Naive thymus-derived CD8-positive, alpha-beta T cell (primary cell): ENCODE measurements at regions not wholly inside any gene's neighbourhood (a gene's known extent, or its start where the extent isn't known, plus 50 kb on each side); places are given as distances from the start of the nearest gene placed in this dataset.
"Not testable (repeated sequence)": the region's sequence is repeated elsewhere in the genome, so short reads cannot be mapped to it uniquely, and the experiment has no call there.

Experiments
- ATAC-seq, 2 donors: fragments of 150-1000 bp; cut with Tn5 transposase in 1 of 2; sonication (Bioruptor Pico), chemical (Tn5 transposase) in 1 of 2; 1 replicate in 1 of 2; 2 replicates in 1 of 2; pipeline ENCODE4 v1.10.0; 2021; ENCODE audit warnings: mild to moderate bottlenecking in 2 of 2, moderate library complexity in 2 of 2
- POLR2A ChIA-PET: fragments of 350-600 bp; sonication (Branson Sonifier 250); formaldehyde crosslinking; loops from one replicate; lab custom pipeline; 2021; ENCODE audit warnings: antibody characterized with exemption; lab: Charles Lee
- DNase-seq, 10 donors: peaks; one replicate each; pipeline versions ENCODE4 v3.0.0 to v3.0.0-alpha.2; 2020 to 2022
- H3K27ac Mint-ChIP-seq, 10 donors: one replicate each; pipeline ENCODE4 v1.8.0; 2020 to 2022; ENCODE audit warnings: mild to moderate bottlenecking in 10 of 10, mixed read lengths in 10 of 10, moderate library complexity in 4 of 10, inconsistent platforms in 1 of 10
- H3K27me3 Mint-ChIP-seq, 5 donors: one replicate each; pipeline ENCODE4 v1.8.0; 2021 to 2022; ENCODE audit warnings: mixed read lengths in 5 of 5
- H3K36me3 Mint-ChIP-seq, 3 donors: one replicate each; pipeline ENCODE4 v1.8.0; 2020 to 2022; ENCODE audit warnings: mixed read lengths in 3 of 3, mild to moderate bottlenecking in 2 of 3, inconsistent platforms in 1 of 3
- H3K4me1 Mint-ChIP-seq, 4 donors: one replicate each; pipeline ENCODE4 v1.8.0; 2021 to 2022; ENCODE audit warnings: mixed read lengths in 4 of 4
- H3K4me3 Mint-ChIP-seq, 10 donors: one replicate each; pipeline ENCODE4 v1.8.0; 2020 to 2022; ENCODE audit warnings: mild to moderate bottlenecking in 10 of 10, mixed read lengths in 10 of 10, moderate library complexity in 6 of 10, inconsistent platforms in 1 of 10
- H3K9me3 Mint-ChIP-seq, 9 donors: one replicate each; pipeline ENCODE4 v1.8.0; 2020 to 2022; ENCODE audit warnings: mixed read lengths in 9 of 9, mild to moderate bottlenecking in 3 of 9, inconsistent platforms in 1 of 9, moderate library complexity in 1 of 9

DNA sequence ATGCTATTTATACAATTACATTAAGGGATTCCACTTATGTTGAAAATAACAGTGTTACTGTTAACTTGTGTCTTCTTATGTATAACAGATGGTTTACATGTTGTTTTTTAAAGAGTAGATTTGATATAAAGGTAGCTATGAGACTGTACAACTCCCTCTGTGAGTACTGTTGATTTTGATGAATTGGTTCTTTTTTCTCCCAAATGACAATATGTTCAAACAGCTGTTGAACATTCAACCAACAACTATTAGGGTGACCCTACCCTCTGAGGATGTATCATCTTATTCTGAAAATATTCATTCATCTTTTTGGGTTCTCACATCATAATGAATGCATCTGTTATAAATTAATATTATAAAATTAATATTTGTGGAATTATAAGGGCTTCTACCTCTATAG, 456.9 kb upstream of the MGAT4C start:
- POLR2A ChIA-PET = no interaction called here
- Mint-ChIP-seq H3K27me3 (no peaks in the 10 kb centered on the region), H3K4me3 (no peak overlapping the region), H3K9me3 (peaks cover 0 to 13% (median 3%) of the 10 kb centered on the region in 9 donors), H3K36me3 (no peaks in the 10 kb centered on the region), H3K4me1 (no peaks in the 10 kb centered on the region), H3K27ac (no peak overlapping the region)
- DNase-seq (no peak), ATAC-seq (no peak)

GRCh38 chr12:86712425-86712843, 456.2 kb upstream of the MGAT4C start:
- H3K27me3 Mint-ChIP-seq = no peaks in the 10 kb centered on the region
- H3K9me3 Mint-ChIP-seq = peaks cover 0 to 14% (median 3%) of the 10 kb centered on the region in 9 donors
- ATAC-seq (no peak), DNase-seq (no peak)
- H3K27ac Mint-ChIP-seq = no peak overlapping the region
- no peaks in the 10 kb centered on the region for H3K4me1 Mint-ChIP-seq
- no peaks in the 10 kb centered on the region for H3K36me3 Mint-ChIP-seq
- POLR2A ChIA-PET = no interaction called here
- H3K4me3 Mint-ChIP-seq = no peak overlapping the region

GRCh38 chr12:86711731-86712130, 455.5 kb upstream of the MGAT4C start:
- H3K9me3 Mint-ChIP-seq = peaks cover 0 to 21% (median 7%) of the 10 kb centered on the region in 9 donors
- H3K36me3 Mint-ChIP-seq = peaks cover 0 to 5% (median 0%) of the 10 kb centered on the region in 3 donors
- H3K27ac Mint-ChIP-seq = no peak overlapping the region
- no peak overlapping the region for H3K4me3 Mint-ChIP-seq
- DNase-seq (no peak), ATAC-seq (no peak)
- H3K4me1 Mint-ChIP-seq = no peaks in the 10 kb centered on the region
- POLR2A ChIA-PET = no interaction called here
- no peaks in the 10 kb centered on the region for H3K27me3 Mint-ChIP-seq

GRCh38 chr12:86710109-86710508, 453.9 kb upstream of the MGAT4C start:
- H3K27me3 Mint-ChIP-seq = no peaks in the 10 kb centered on the region
- peaks cover 0 to 5% (median 0%) of the 10 kb centered on the region in 3 donors for H3K36me3 Mint-ChIP-seq
- POLR2A ChIA-PET = no interaction called here

DNA sequence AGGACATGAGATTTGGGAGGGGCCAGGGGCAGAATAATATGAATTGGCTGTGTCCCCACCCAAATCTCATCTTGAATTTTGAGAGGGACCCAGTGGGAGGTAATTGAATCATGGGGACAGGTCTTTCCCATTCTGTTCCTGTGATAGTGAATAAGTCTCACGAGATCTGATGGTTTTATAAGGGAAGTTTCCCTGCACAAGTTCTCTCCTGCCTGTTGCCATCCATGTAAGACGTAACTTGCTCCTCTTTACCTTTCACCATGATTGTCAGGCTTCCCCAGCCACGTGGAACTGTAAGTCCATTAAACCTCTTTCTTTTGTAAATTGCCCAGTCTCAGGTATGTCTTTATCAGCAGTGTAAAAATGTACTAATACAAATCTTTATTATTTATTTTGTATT, 452.8 kb upstream of the MGAT4C start:
- H3K4me1 Mint-ChIP-seq, H3K4me3 Mint-ChIP-seq, DNase-seq, H3K36me3 Mint-ChIP-seq, POLR2A ChIA-PET, ATAC-seq, H3K27me3 Mint-ChIP-seq: not testable (repeated sequence)
- peaks cover 3 to 35% (median 9%) of the 10 kb centered on the region in 9 donors for H3K9me3 Mint-ChIP-seq
- H3K27ac Mint-ChIP-seq = peak overlapping the region in 1 of 10 donors; percentile 27

More at GRCh38 chr12:86710109-86710508, 453.9 kb upstream of the MGAT4C start:
- Mint-ChIP-seq H3K4me3 (no peak overlapping the region), H3K9me3 (peaks cover 3 to 34% (median 9%) of the 10 kb centered on the region in 9 donors), H3K4me1 (no peaks in the 10 kb centered on the region), H3K27ac (no peak overlapping the region)
- no peak for ATAC-seq
- no peak for DNase-seq

DNA sequence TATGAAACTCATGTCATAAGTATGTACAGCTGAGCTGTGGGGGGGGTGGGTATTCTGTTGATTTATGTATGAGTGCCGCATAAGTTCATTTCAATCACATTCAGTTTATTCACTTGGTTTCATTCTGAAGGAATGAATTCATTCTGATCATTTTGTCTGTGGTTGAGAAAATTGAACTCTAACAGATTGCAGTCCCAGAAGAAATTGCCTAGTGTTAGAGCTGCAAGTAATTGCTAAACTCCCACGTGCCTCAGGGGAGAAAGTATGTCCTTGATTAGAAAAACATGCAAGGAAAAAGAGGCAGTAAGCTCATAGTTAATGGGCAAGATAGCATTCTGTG, 442.4 kb upstream of the MGAT4C start:
- no peak for ATAC-seq

GRCh38 chr12:86697916-86698640, 441.9 kb upstream of the MGAT4C start:
- H3K27me3 Mint-ChIP-seq = no peaks in the 10 kb centered on the region
- POLR2A ChIA-PET = no interaction called here
- H3K9me3 Mint-ChIP-seq = peaks cover 0 to 11% (median 8%) of the 10 kb centered on the region in 9 donors
- peaks cover 0 to 2% (median 0%) of the 10 kb centered on the region in 4 donors for H3K4me1 Mint-ChIP-seq
- no peak for DNase-seq
- no peak for ATAC-seq
- no peaks in the 10 kb centered on the region for H3K36me3 Mint-ChIP-seq
- H3K27ac Mint-ChIP-seq = no peak overlapping the region
- no peak overlapping the region for H3K4me3 Mint-ChIP-seq

More for the DNA sequence above, 442.4 kb upstream of the MGAT4C start:
- peaks cover 0 to 12% (median 8%) of the 10 kb centered on the region in 9 donors for H3K9me3 Mint-ChIP-seq
- DNase-seq = no peak
- H3K36me3 Mint-ChIP-seq = no peaks in the 10 kb centered on the region
- no peaks in the 10 kb centered on the region for H3K27me3 Mint-ChIP-seq
- no peak overlapping the region for H3K27ac Mint-ChIP-seq
- peaks cover 0 to 2% (median 0%) of the 10 kb centered on the region in 4 donors for H3K4me1 Mint-ChIP-seq
- H3K4me3 Mint-ChIP-seq = no peak overlapping the region
- POLR2A ChIA-PET = no interaction called here

- Mint-ChIP-seq H3K9me3 (peaks cover 0 to 32% (median 19%) of the 10 kb centered on the region in 9 donors), H3K36me3 (no peaks in the 10 kb centered on the region), H3K27ac (no peak overlapping the region), H3K4me1 (no peaks in the 10 kb centered on the region), H3K27me3 (no peaks in the 10 kb centered on the region), H3K4me3 (no peak overlapping the region)
- no peak for ATAC-seq
- POLR2A ChIA-PET = no interaction called here
- DNase-seq = no peak
Observed at GRCh38 chr12:86683568-86684304, 427.5 kb upstream of the MGAT4C start.

GRCh38 chr12:86681060-86681459, 424.9 kb upstream of the MGAT4C start:
- H3K4me1 Mint-ChIP-seq = no peaks in the 10 kb centered on the region
- H3K27ac Mint-ChIP-seq = no peak overlapping the region
- H3K9me3 Mint-ChIP-seq = peaks cover 4 to 22% (median 8%) of the 10 kb centered on the region in 9 donors
- no peaks in the 10 kb centered on the region for H3K27me3 Mint-ChIP-seq
- no peaks in the 10 kb centered on the region for H3K36me3 Mint-ChIP-seq
- H3K4me3 Mint-ChIP-seq = no peak overlapping the region
- DNase-seq (no peak), ATAC-seq (no peak)
- POLR2A ChIA-PET = no interaction called here

- Mint-ChIP-seq H3K4me1 (no peaks in the 10 kb centered on the region), H3K27me3 (no peaks in the 10 kb centered on the region), H3K9me3 (peaks cover 0 to 18% (median 8%) of the 10 kb centered on the region in 9 donors), H3K4me3 (no peak overlapping the region), H3K36me3 (no peaks in the 10 kb centered on the region), H3K27ac (no peak overlapping the region)
- no peak for ATAC-seq
- DNase-seq = no peak
- POLR2A ChIA-PET = no interaction called here
Observed at GRCh38 chr12:86675197-86675596, 419.0 kb upstream of the MGAT4C start.

DNA sequence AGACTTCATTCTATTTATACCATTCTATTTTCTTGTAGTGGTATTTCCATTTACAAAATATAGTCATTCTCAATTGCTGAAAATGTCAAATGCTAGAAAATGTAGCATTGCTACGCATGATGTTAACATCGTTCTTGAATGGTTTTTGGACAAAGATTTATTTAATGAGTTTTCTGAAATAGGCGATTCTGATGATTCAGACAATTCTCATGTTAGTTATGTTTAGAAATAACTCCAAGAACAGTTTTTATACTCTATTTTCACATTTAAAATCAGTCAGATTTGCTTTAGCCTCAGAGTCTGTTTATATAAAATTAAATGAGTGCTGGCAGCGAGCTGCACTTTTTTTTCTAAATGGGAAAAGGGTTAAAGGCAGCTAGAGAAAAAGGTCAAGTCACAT, 414.8 kb upstream of the MGAT4C start:
- Mint-ChIP-seq H3K27me3 (no peaks in the 10 kb centered on the region), H3K27ac (no peak overlapping the region), H3K4me3 (no peak overlapping the region), H3K36me3 (no peaks in the 10 kb centered on the region), H3K4me1 (no peaks in the 10 kb centered on the region), H3K9me3 (peaks cover 0 to 36% (median 7%) of the 10 kb centered on the region in 9 donors)
- POLR2A ChIA-PET = no interaction called here
- DNase-seq (no peak), ATAC-seq (no peak)

DNA sequence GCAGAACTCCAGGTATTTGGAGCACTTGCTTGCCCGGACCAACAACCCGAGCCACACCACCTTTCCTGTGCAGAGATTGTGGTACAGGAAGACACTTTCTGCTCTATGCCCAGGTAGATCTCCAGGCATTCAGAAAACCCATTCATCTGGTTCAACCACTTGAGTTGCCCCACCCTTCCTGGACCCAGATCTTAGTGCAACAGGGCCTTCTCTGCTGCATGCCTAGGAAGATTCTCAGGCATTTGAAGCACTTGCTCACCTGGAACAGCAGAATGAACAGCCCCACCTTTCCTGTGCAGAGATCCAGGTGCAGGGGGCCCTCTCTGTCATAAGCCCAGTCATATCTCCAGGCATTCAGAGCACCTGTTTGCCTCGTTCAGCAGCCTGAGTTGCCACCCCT, 412.8 kb upstream of the MGAT4C start:
- DNase-seq (no peak), ATAC-seq (no peak)
- Mint-ChIP-seq H3K4me3 (no peak overlapping the region), H3K4me1 (no peaks in the 10 kb centered on the region), H3K36me3 (no peaks in the 10 kb centered on the region), H3K27me3 (no peaks in the 10 kb centered on the region), H3K27ac (no peak overlapping the region), H3K9me3 (peaks cover 0 to 36% (median 7%) of the 10 kb centered on the region in 9 donors)
- POLR2A ChIA-PET = no interaction called here

GRCh38 chr12:86666316-86666715, 410.1 kb upstream of the MGAT4C start:
- POLR2A ChIA-PET = no interaction called here
- H3K4me3 Mint-ChIP-seq = no peak overlapping the region
- H3K27me3 Mint-ChIP-seq = no peaks in the 10 kb centered on the region
- H3K4me1 Mint-ChIP-seq = no peaks in the 10 kb centered on the region
- H3K27ac Mint-ChIP-seq = no peak overlapping the region
- DNase-seq (no peak), ATAC-seq (no peak)
- no peaks in the 10 kb centered on the region for H3K36me3 Mint-ChIP-seq
- H3K9me3 Mint-ChIP-seq = peaks cover 0 to 22% (median 7%) of the 10 kb centered on the region in 9 donors
